ENCODE measurements at regions not wholly inside any gene's neighbourhood (a gene's known extent, or its start where the extent isn't known, plus 50 kb on each side); places are given as distances from the start of the nearest gene placed in this dataset.

GRCh38 chr3:147139341-147139740, 267.0 kb downstream of the ZIC4 start:
- TF ChIP-seq FOXP2 (optimal IDR thresholded peaks at IDR 0.05; ENCODE audit: borderline replicate concordance, extremely low read depth, extremely low read length, insufficient read depth) (no peak), TAF1 (IDR thresholded peaks at IDR 0.05; ENCODE audit: borderline replicate concordance, insufficient read depth, low read length) (no peak), SIN3A (IDR thresholded peaks at IDR 0.05; ENCODE audit: borderline replicate concordance, insufficient read depth, low read length) (no peak), POLR2AphosphoS5 (IDR thresholded peaks at IDR 0.05; ENCODE audit: low read depth, low read length) (no peak)
- TF ChIP-seq, protein P1, sequence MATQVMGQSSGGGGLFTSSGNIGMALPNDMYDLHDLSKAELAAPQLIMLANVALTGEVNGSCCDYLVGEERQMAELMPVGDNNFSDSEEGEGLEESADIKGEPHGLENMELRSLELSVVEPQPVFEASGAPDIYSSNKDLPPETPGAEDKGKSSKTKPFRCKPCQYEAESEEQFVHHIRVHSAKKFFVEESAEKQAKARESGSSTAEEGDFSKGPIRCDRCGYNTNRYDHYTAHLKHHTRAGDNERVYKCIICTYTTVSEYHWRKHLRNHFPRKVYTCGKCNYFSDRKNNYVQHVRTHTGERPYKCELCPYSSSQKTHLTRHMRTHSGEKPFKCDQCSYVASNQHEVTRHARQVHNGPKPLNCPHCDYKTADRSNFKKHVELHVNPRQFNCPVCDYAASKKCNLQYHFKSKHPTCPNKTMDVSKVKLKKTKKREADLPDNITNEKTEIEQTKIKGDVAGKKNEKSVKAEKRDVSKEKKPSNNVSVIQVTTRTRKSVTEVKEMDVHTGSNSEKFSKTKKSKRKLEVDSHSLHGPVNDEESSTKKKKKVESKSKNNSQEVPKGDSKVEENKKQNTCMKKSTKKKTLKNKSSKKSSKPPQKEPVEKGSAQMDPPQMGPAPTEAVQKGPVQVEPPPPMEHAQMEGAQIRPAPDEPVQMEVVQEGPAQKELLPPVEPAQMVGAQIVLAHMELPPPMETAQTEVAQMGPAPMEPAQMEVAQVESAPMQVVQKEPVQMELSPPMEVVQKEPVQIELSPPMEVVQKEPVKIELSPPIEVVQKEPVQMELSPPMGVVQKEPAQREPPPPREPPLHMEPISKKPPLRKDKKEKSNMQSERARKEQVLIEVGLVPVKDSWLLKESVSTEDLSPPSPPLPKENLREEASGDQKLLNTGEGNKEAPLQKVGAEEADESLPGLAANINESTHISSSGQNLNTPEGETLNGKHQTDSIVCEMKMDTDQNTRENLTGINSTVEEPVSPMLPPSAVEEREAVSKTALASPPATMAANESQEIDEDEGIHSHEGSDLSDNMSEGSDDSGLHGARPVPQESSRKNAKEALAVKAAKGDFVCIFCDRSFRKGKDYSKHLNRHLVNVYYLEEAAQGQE (IDR thresholded peaks at IDR 0.05; ENCODE audit: insufficient read depth in 1 of 2, low read depth in 2 of 2, low read length in 2 of 2): no peak

DNA sequence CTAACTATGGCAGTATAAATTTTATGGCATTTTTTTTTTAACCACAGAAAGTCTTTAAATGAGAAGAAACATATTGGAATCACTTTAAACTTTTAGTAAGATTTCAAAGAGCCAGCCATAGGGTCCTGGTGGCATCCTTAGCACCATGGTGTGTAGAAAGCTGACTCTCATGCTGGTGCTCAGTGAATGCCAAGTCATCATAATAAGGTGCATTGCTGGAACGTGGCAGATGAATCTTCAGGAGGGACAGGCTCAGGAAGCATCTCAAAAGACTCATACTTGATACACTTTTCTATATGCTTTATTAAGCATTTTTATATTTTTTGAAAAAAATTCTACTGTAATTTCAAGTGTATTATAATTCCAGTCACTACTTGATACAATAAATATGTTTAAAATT, 274.2 kb downstream of the ZIC4 start:
- no peak for TF ChIP-seq FOXP2 (optimal IDR thresholded peaks at IDR 0.05; ENCODE audit: borderline replicate concordance, extremely low read depth, extremely low read length, insufficient read depth)
- no peak for TF ChIP-seq SIN3A (IDR thresholded peaks at IDR 0.05; ENCODE audit: borderline replicate concordance, insufficient read depth, low read length)
- TF ChIP-seq POLR2AphosphoS5 (IDR thresholded peaks at IDR 0.05; ENCODE audit: low read depth, low read length): no peak
- TF ChIP-seq, protein P1 (IDR thresholded peaks at IDR 0.05; ENCODE audit: insufficient read depth in 1 of 2, low read depth in 2 of 2, low read length in 2 of 2): no peak
- TF ChIP-seq TAF1 (IDR thresholded peaks at IDR 0.05; ENCODE audit: borderline replicate concordance, insufficient read depth, low read length): no peak

- no peak for TF ChIP-seq FOXP2 (optimal IDR thresholded peaks at IDR 0.05; ENCODE audit: borderline replicate concordance, extremely low read depth, extremely low read length, insufficient read depth)
- TF ChIP-seq SIN3A (IDR thresholded peaks at IDR 0.05; ENCODE audit: borderline replicate concordance, insufficient read depth, low read length): no peak
- TF ChIP-seq, protein P1 (IDR thresholded peaks at IDR 0.05; ENCODE audit: insufficient read depth in 1 of 2, low read depth in 2 of 2, low read length in 2 of 2): no peak
- no peak for TF ChIP-seq POLR2AphosphoS5 (IDR thresholded peaks at IDR 0.05; ENCODE audit: low read depth, low read length)
- TF ChIP-seq TAF1 (IDR thresholded peaks at IDR 0.05; ENCODE audit: borderline replicate concordance, insufficient read depth, low read length): no peak
Observed at GRCh38 chr3:147130461-147130860, 275.9 kb downstream of the ZIC4 start.

DNA sequence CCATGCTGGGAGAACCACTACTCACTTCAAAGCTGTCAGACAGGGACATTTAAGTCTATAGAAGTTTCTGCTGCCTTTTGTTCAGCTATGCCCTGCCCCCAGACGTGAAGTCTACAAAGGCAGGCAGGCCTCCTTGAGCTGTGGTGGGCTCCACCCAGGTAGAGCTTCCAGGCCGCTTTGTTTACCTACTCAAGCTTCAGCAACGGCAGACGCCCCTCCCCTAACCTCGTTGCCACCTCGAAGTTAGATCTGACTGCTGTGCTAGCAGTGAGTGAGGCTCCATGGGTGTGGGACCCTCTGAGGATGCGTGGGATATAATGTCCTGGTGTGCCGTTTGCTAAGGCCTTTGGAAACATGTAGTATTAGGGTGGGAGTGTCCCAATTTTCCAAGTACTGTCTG, 276.7 kb downstream of the ZIC4 start:
- TF ChIP-seq POLR2AphosphoS5 (IDR thresholded peaks at IDR 0.05; ENCODE audit: low read depth, low read length) (no peak), FOXP2 (optimal IDR thresholded peaks at IDR 0.05; ENCODE audit: borderline replicate concordance, extremely low read depth, extremely low read length, insufficient read depth) (no peak), TAF1 (IDR thresholded peaks at IDR 0.05; ENCODE audit: borderline replicate concordance, insufficient read depth, low read length) (no peak), SIN3A (IDR thresholded peaks at IDR 0.05; ENCODE audit: borderline replicate concordance, insufficient read depth, low read length) (no peak)
- TF ChIP-seq, protein P1 (IDR thresholded peaks at IDR 0.05; ENCODE audit: insufficient read depth in 1 of 2, low read depth in 2 of 2, low read length in 2 of 2): no peak

- TF ChIP-seq, protein P1 (IDR thresholded peaks at IDR 0.05; ENCODE audit: insufficient read depth in 1 of 2, low read depth in 2 of 2, low read length in 2 of 2): no peak
Observed at GRCh38 chr3:147122350-147122749, 284.0 kb downstream of the ZIC4 start.

Measured in PFSK-1 (cell line).